HCT116 (cell line): ENCODE measurements at regions not wholly inside any gene's neighbourhood (a gene's known extent, or its start where the extent isn't known, plus 50 kb on each side); places are given as distances from the start of the nearest gene placed in this dataset.

ENCODE experiments used
- ATAC-seq: fragments of 200-7000 bp; cut with Tn5 transposase; 2 replicates; pipeline ENCODE4 v1.9.1; 2020; ENCODE audit warnings: mild to moderate bottlenecking, moderate library complexity
- BruUV-seq: library from RNA; stranded (reverse); fragments of 400-500 nt; replicated peaks from 2 replicates; lab custom pipeline; 2021; lab: Mats Ljungman, UMichigan
- CTCF ChIA-PET: fragments of 300-600 bp; sonication (Branson Sonifier 250); formaldehyde crosslinking; loops from one replicate; lab custom pipeline; 2021; ENCODE audit warnings: antibody characterized with exemption; lab: Charles Lee
- POLR2A ChIA-PET: fragments of 300-600, 350-600 bp; sonication (Branson Sonifier 250); formaldehyde crosslinking; loops from one replicate; lab custom pipeline; 2021; ENCODE audit warnings: antibody characterized with exemption; lab: Charles Lee
- RAD21 ChIA-PET, 2 experiments: fragments of 300-600 bp; sonication (Branson Sonifier 250); formaldehyde crosslinking; loops; one replicate each; lab custom pipeline; 2023; ENCODE audit warnings: low total read pairs in 2 of 2; ENCODE audit not compliant: uncharacterized antibody in 2 of 2, unreplicated experiment in 2 of 2, low non-redundant PET in 1 of 2; lab: Charles Lee
- DNase-seq: peaks from one replicate; pipeline ENCODE4 v3.0.0-alpha.2; 2010; ENCODE audit warnings: low read depth, low spot score
- H2AFZ ChIP-seq: fragments of 200-600 bp; shearing (Covaris generic), sonication (generic); 2 replicates; pipeline ENCODE4 v1.6.1; 2017; ENCODE audit warnings: low read depth, mixed run types, mixed read lengths, antibody characterized with exemption, low read length; ENCODE audit not compliant: poor library complexity, severe bottlenecking
- H3K27ac ChIP-seq: 2 replicates; pipeline ENCODE4 v1.5.1; 2012; ENCODE audit warnings: low read depth, low read length
- H3K27me3 ChIP-seq: fragments of 200-600 bp; sonication (generic); 2 replicates; pipeline ENCODE4 v1.6.1; 2016; ENCODE audit warnings: mixed run types, low read length, mixed read lengths; ENCODE audit not compliant: insufficient read depth
- H3K36me3 ChIP-seq, 2 experiments: fragments of 200-500 bp in 1 of 2; fragments of 200-600 bp in 1 of 2; sonication (Bioruptor generic) in 1 of 2; sonication (generic) in 1 of 2; 2 replicates each; pipeline versions ENCODE4 v1.5.1 to v1.6.1; 2014 to 2016; ENCODE audit warnings: low read length in 2 of 2, inconsistent platforms in 1 of 2, mixed read lengths in 1 of 2, mixed run types in 1 of 2; ENCODE audit not compliant: insufficient read depth in 2 of 2, control insufficient read depth in 1 of 2
- H3K4me1 ChIP-seq, 2 experiments: fragments of 200-600 bp in 1 of 2; sonication (generic) in 1 of 2; 2 replicates each; pipeline versions ENCODE4 v1.5.1 to v1.6.1; 2012 to 2017; ENCODE audit warnings: low read length in 2 of 2, inconsistent platforms in 1 of 2, mild to moderate bottlenecking in 1 of 2, mixed read lengths in 1 of 2, mixed run types in 1 of 2, moderate library complexity in 1 of 2; ENCODE audit not compliant: insufficient read depth in 2 of 2, control insufficient read depth in 1 of 2
- H3K4me2 ChIP-seq: fragments of 200-600 bp; sonication (generic); 2 replicates; pipeline ENCODE4 v1.6.1; 2017; ENCODE audit warnings: mixed run types, low read length, mixed read lengths
- H3K4me3 ChIP-seq, 2 experiments: fragments of 200-600 bp in 1 of 2; sonication (generic) in 1 of 2; replicated peaks in 1 of 2; 2 replicates each; pipeline ENCODE4 v1.5.1; 2011 to 2016; ENCODE audit warnings: low read length in 2 of 2, control low read depth in 1 of 2, low read depth in 1 of 2, mild to moderate bottlenecking in 1 of 2, mixed read lengths in 1 of 2, mixed run types in 1 of 2
- H3K79me2 ChIP-seq: fragments of 200-600 bp; sonication (generic); 2 replicates; pipeline ENCODE4 v1.6.1; 2017; ENCODE audit warnings: mild to moderate bottlenecking, mixed run types, low read length, moderate library complexity, mixed read lengths; ENCODE audit not compliant: insufficient read depth
- H3K9ac ChIP-seq: fragments of 200-600 bp; sonication (generic); 2 replicates; pipeline ENCODE4 v1.6.1; 2016; ENCODE audit warnings: low read length, mixed read lengths
- H3K9me2 ChIP-seq: fragments of 200-600 bp; sonication (generic), shearing (Covaris generic); 2 replicates; pipeline ENCODE4 v1.6.1; 2017; ENCODE audit warnings: mixed run types, mild to moderate bottlenecking, moderate library complexity; ENCODE audit not compliant: insufficient read depth
- H3K9me3 ChIP-seq, 2 experiments: fragments of 200-500 bp in 1 of 2; fragments of 200-600 bp in 1 of 2; sonication (Bioruptor generic) in 1 of 2; sonication (generic) in 1 of 2; 2 replicates each; pipeline ENCODE4 v1.6.1; 2014 to 2017; ENCODE audit warnings: low read length in 2 of 2, mixed read lengths in 2 of 2, inconsistent platforms in 1 of 2, low read depth in 1 of 2, mild to moderate bottlenecking in 1 of 2, mixed run types in 1 of 2, moderate library complexity in 1 of 2; ENCODE audit not compliant: control insufficient read depth in 1 of 2, insufficient read depth in 1 of 2
- H4K20me1 ChIP-seq: fragments of 200-600 bp; sonication (generic), shearing (Covaris generic); 2 replicates; pipeline ENCODE4 v1.6.1; 2017; ENCODE audit warnings: mixed run types, mild to moderate bottlenecking, moderate library complexity; ENCODE audit not compliant: insufficient read depth
- ATF3 ChIP-seq: IDR thresholded peaks from 2 replicates; pipeline ENCODE4 v1.6.1; 2012
- CTCF ChIP-seq, 3 experiments: fragments of 200-600 bp in 1 of 3; sonication (generic) in 1 of 3; IDR thresholded peaks in 2 of 3; conservative IDR thresholded peaks in 1 of 3; 2 replicates each; pipeline ENCODE4 v1.5.1; 2012 to 2017; ENCODE audit warnings: low read depth in 2 of 3, low read length in 2 of 3, antibody characterized with exemption in 1 of 3, borderline replicate concordance in 1 of 3, control low read depth in 1 of 3, mild to moderate bottlenecking in 1 of 3, mixed read lengths in 1 of 3, mixed run types in 1 of 3, moderate library complexity in 1 of 3; ENCODE audit not compliant: insufficient read depth in 1 of 3
- EGR1 ChIP-seq: IDR thresholded peaks from 2 replicates; pipeline ENCODE4 v1.6.1; 2012; ENCODE audit warnings: low read depth
- ELF1 ChIP-seq: IDR thresholded peaks from 2 replicates; pipeline ENCODE4 v1.6.1; 2012; ENCODE audit warnings: low read depth, borderline replicate concordance
- EZH2 ChIP-seq: fragments of 200-600 bp; sonication (generic); IDR thresholded peaks from 2 replicates; pipeline ENCODE4 v1.6.1; 2017; ENCODE audit warnings: antibody characterized with exemption, mixed run types
- EZH2phosphoT487 ChIP-seq: fragments of 200-600 bp; IDR thresholded peaks from 2 replicates; pipeline ENCODE4 v1.6.1; 2018; ENCODE audit warnings: antibody characterized with exemption, borderline replicate concordance
- JUND ChIP-seq: IDR thresholded peaks from 2 replicates; pipeline ENCODE4 v1.6.1; 2012
- MAX ChIP-seq: IDR thresholded peaks from 2 replicates; pipeline ENCODE4 v1.6.1; 2012
- POLR2A ChIP-seq: IDR thresholded peaks from 2 replicates; pipeline ENCODE4 v1.7.0; 2011; ENCODE audit warnings: borderline replicate concordance; ENCODE audit not compliant: insufficient read depth, insufficient read length; ENCODE audit errors: extremely low read depth
- POLR2AphosphoS5 ChIP-seq: IDR thresholded peaks from 2 replicates; pipeline ENCODE4 v1.6.1; 2011; ENCODE audit warnings: mild to moderate bottlenecking, low read depth, low read length, moderate library complexity
- RAD21 ChIP-seq: IDR thresholded peaks from 2 replicates; pipeline ENCODE4 v1.6.1; 2012; ENCODE audit warnings: low read depth, mild to moderate bottlenecking
- REST ChIP-seq: IDR thresholded peaks from 2 replicates; pipeline ENCODE4 v1.6.1; 2012; ENCODE audit warnings: low read depth
- SIN3A ChIP-seq: IDR thresholded peaks from 2 replicates; pipeline ENCODE4 v1.6.1; 2012; ENCODE audit warnings: low read depth
- SRF ChIP-seq: IDR thresholded peaks from 2 replicates; pipeline ENCODE4 v1.6.1; 2012; ENCODE audit warnings: low read depth
- YY1 ChIP-seq: IDR thresholded peaks from 2 replicates; pipeline ENCODE4 v1.6.1; 2011; ENCODE audit warnings: low read length, low read depth, moderate library complexity, mild to moderate bottlenecking; ENCODE audit not compliant: insufficient replicate concordance; ENCODE audit errors: extremely low read depth
- ZFX ChIP-seq: fragments of 450-650 bp; IDR thresholded peaks from 2 replicates; pipeline ENCODE4 v1.6.1; 2017
- intact Hi-C: fragments of 100-400 bp; cut with micrococcal nuclease; formaldehyde crosslinking; loops from 2 replicates; pipeline ENCODE4 v1.10.0; 2022

GRCh38 chr7:50214126-50214670 is 90.3 kb upstream of the IKZF1 start (continued):
- no peak for TF ChIP-seq REST
- TF ChIP-seq ZFX = no peak
- no peak for TF ChIP-seq EGR1
- no peak for TF ChIP-seq RAD21
- TF ChIP-seq POLR2AphosphoS5 = no peak
- no peak for TF ChIP-seq EZH2

- Histone ChIP-seq H3K27ac (no peak overlapping the region), H4K20me1 (no peaks in the 10 kb centered on the region), H3K79me2 (no peaks in the 10 kb centered on the region), H3K27me3 (no peaks in the 10 kb centered on the region), H3K4me2 (no peak overlapping the region), H3K9me2 (no peaks in the 10 kb centered on the region), H3K4me1 (peaks cover 0 to 6% of the 10 kb centered on the region in 2 experiments; a peak in 1 of 4 replicates), H3K9ac (no peak overlapping the region), H3K9me3 (no peaks in the 10 kb centered on the region)
- ChIA-PET RAD21 (no interaction called here), CTCF (interaction anchor here (2.5 kb wide), 1 partner anchor 8 kb away, joined by 14 read pairs; no protein-coding TSS in a partner anchor), POLR2A (no interaction called here)
- TF ChIP-seq EGR1 (no peak), SRF (no peak), POLR2A (no peak), EZH2phosphoT487 (no peak), ATF3 (no peak), YY1 (no peak), ZFX (no peak), REST (no peak), SIN3A (no peak), CTCF (IDR thresholded peaks at IDR 0.05 in 2 of 3, conservative IDR thresholded peaks at IDR 0.05 in 1 of 3; ENCODE audit: borderline replicate concordance in 1 of 3, insufficient read depth in 1 of 3, low read depth in 2 of 3, low read length in 2 of 3) (no peak), RAD21 (no peak), POLR2AphosphoS5 (no peak), JUND (no peak), MAX (no peak), ELF1 (no peak)
- TF ChIP-seq, all 23 proteins: peak for 0
- Histone ChIP-seq H2AFZ (no peak overlapping the region), H3K36me3 (no peaks in the 10 kb centered on the region), H3K4me3 (no peak overlapping the region)
- intact Hi-C loops = no loop called here
- DNase-seq = no peak
- no TSS peak for BruUV-seq
- ATAC-seq = no peak
Observed at GRCh38 chr7:50213622-50214017, 90.9 kb upstream of the IKZF1 start.
